GM21381 (cell line): ENCODE measurements at regions not wholly inside any gene's neighbourhood (a gene's known extent, or its start where the extent isn't known, plus 50 kb on each side); places are given as distances from the start of the nearest gene placed in this dataset.

Source experiments
- ATAC-seq: cut with Tn5 transposase; IDR thresholded peaks from one replicate; pipeline ENCODE4 v1.9.1; 2021; ENCODE audit warnings: mild to moderate bottlenecking, moderate library complexity; ENCODE audit not compliant: unreplicated experiment

DNA sequence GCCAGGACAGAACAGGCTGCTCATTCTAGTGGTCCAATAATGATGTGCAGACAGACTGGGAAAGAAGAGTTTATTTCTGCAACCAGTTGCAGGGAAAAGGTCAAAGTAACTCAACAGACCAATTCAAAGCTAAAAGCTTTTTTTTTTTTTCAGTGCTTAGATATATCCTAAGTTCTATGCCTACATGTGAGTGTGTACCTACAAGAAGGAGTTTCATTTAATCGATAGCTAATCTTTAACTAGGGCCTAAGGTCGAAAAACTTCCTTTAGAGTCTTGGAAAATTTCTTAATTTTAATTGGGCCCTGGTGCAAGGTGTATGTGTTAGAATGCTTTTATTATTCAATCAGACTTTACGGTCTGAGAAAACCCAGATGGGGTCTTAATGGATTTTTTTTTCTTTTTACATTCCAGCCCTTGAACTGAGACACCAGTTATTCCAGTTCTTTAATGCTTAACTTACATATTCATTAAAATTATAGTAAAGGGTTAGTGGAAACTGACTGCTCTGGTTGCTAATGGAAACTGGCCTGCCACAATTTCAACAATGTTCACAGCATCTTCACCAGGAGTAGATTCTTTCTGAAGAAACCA, 365.3 kb downstream of the MTRR start:
- no peak for ATAC-seq

DNA sequence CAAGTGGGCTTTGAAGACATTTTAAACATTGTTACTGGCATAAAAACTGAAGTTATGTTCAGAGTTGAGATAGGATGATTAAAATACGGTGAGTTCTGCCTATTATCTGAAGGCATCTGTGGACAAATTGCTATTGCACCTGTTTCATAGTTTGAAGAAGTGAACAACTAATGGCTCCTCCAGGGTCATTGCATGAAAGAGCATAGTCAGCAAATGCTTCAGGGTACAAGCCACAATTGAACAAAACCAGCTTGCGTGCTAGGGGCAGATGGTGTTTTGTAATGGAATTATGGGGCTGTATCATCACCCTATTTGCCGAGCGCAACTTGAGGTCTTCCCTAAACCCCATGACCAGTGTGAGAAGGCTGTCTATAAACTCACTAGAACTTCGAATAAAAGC, 369.1 kb downstream of the MTRR start:
- ATAC-seq: no peak

DNA sequence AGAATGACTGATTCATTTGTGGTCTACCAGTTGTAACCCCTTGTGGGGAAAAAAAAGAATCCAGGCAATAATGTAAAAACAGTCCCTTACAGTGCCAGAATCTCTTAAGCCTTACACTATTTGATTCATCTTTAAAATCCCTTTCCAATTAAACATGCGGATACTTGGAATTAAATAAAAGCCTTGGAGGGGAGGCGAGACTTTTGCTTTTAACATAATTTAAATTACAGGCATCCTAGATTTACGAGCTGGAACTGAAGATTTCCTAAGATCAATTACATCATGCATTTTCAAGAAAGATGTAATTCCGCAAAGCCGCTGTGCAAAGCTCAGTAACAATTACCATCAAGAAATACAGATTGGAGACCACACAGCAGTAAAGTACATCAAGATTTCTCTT, 370.2 kb downstream of the MTRR start:
- ATAC-seq: no peak

DNA sequence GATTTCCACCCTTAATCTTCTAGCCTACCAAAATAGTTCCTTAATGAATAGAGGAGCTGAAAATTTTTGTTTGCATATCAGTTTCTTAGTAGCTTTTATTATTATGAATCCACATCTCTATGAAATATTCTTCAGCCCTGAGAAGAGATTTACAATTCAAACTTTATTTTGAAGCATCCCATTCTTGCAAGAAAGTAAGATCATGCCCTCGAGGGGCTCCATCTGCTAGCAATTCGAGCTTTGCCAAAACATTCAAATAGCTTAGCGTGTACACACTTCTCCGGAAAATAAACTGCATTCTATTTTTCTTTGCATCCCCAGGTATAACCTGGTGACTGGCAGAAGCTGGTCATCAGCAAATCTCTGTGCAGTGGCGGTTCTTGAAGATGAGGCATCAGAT, 370.7 kb downstream of the MTRR start:
- ATAC-seq: no peak

DNA sequence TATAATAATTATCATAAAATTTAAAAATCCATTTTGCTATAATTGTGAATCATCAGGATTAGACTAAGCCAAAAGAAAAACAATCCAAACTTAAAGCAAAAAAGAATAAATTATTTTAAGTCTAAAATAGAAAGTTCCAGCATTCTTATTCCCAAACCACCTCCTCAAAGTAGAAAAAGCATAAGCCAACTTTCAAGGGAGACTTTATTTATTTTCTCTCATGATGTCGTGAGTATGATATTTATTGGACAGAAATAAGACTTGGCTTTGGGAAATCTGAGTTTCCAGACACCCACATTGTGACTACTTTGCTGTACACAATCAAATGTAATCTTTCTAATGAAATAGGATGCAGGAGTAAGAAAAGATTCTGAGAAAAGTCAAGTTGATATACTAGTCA, 372.1 kb downstream of the MTRR start:
- no peak for ATAC-seq

DNA sequence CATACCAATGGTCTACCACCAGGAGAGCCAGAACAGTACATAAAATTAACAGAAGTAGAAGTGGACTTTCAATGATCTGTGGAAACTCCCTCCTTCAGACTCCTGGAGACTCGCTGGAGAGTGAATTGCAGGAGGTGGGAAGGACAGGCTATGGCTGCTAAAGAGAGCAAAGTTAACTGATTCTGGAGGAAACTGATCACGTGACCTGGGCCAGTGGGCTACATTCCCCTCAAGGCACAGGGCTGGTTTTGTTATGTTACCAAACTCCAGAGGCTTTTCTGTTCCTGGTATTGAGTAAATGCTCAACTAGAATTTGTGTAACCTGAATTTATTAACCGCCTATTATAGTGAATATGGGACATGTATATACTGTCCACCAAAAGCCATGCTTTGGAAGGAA, 372.6 kb downstream of the MTRR start:
- no peak for ATAC-seq

DNA sequence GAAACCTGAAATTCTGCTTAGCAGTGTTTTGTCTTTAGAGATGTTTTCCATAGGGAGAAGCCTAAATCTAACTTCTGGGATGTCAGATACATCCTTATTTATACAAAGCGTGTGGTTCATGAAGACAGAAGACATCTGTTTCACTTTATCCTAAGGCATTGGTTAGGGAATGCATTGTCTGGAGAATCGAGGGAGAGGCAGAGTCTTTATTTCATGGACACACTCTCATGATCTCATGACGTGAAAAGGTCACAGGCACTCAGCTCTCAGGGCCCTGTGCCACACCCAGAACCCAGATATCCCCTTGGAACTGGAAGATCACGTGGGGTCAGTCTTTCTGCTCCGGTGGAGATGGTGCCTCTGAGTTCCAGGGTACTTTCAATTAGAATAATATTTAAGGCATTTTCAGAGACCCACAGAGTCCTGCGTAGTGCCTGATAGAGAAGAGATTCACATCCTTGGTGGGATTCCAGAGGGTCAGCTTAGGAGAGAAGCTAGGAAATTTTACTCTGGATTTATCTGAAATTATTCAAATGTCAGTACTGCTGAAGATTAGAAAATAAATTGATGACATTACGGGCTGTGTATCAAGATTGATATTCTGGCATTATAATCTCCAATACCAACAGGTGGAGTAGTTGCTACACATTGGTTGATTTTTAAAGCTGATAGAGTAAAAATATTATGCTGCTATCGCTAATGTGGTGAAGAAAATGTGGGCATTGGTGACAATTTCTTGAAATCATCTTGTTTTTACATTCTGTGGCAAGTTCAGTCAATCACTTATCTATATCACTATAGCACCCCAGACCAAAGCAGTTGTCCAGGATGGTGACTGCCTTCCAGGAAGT, 378.3 kb downstream of the MTRR start:
- ATAC-seq: no peak

DNA sequence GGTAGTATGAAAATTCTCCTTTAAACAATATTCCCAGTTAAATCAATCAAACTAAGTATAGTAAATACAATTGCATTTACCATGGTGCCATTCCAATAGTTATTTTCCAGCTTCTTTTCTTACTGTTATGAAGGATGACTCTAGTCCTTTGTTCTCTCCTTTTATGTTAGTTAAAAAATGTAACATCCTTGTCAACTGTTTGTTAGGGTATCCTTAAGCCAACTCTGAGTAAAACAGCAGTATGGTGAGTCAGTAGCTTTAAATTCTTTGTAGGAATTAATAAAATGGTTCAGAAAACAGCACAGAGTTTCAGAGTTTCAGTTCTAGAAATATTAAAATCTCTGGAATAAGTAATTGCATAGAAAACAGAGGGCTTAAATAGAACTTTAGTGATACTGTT, 384.4 kb downstream of the MTRR start:
- no peak for ATAC-seq

DNA sequence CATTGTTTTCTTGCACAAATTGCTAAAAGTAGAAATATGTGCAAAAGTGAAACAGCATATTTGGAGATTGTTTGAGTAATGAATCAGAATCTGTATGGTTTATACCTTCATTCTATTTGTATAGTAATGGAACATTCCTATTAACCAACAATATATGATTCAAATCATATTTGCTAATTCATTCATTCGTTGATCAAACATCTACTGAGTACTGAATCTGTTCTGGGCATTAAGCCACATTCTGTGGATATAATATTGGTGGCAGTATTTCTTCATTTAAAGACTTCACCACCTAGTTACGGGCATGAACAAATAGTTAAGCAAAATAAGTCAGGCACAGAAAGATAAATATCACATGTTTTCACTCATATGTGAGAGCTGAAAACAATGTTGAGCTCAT, 385.7 kb downstream of the MTRR start:
- no peak for ATAC-seq

DNA sequence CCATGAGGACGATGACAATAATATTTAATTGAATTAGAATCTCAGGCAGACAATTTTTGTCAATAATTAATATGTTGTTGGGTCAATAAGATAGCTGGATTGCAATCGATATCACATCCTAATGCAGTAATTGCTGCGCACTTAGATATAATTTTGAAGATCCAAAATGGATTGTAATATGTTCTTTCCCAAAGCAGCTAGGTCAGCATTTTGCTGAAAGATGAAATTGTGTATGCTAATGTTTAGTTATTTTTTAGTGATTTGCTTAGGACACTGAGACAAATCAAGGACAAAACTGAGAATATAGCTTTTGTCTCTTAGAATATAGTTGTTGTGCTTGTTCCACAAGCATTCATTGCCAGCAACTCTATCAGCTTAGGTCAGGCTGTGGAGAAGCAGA, 389.9 kb downstream of the MTRR start:
- no peak for ATAC-seq

DNA sequence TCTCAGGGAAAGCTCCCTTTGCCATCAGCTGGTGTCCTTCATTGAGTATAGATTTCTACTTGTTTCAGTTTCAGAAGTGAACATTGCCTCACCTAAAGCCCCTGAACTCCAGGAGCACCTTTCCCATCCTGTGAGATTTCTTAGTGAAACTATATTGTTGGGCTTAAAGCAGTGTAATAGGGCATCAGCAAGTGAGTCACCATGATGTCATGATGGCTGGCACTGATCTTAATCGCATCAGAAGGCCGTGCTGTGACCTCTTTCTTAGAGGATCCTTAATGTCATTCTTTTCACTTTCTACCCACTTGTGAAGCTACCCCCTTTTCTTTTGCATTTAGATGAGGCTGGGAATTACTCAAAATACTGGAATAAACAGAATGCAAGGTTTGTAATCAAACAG, 401.3 kb downstream of the MTRR start:
- no peak for ATAC-seq

DNA sequence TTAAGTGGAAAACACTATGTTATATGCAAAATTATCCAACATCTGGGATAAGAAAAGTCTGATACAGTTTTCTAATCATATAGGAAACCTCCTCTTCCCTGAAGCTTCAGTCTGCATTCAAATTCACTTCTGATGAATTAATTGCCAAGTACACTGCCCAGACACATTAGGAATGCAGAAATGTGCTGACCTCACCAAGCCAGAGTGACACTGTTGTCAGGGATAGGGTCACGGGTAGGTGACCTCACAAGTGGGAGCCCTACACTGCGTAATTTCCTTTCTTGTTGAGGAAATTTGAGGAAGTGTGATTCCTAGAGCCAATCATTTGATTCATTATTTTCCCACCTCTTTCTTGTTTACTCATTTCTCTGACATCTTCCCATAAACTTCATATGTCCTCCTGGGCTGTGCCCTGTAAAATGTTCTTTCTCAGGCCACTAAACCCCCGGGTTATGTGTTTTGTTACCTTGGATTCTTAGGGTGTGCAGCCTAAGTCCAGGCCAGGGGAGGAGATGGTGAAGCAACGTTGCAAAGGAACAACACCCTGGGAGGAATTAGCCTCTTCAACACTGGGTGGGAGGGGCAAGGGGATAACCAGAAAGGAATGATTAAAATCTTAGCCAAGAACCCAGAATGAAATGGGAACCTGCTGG, 411.9 kb downstream of the MTRR start:
- ATAC-seq: no peak

DNA sequence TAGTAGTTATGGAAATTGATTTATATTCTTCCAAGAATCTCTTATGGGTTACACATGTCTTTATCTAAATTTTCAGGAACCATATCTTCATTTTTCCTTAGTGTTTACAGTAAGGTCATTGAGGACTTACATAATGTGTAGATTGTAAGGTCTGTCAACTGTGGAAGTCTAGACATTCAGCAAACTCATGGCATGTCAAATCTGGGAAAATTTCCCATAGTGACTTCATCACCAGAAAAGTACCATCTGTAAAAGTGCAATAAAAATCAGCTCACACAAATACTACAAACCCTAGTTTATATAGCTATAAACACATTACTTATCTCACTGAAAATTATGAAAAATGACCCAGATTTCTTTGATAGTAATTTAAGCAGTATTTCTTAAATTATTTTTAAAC, 419.4 kb downstream of the MTRR start:
- no peak for ATAC-seq

DNA sequence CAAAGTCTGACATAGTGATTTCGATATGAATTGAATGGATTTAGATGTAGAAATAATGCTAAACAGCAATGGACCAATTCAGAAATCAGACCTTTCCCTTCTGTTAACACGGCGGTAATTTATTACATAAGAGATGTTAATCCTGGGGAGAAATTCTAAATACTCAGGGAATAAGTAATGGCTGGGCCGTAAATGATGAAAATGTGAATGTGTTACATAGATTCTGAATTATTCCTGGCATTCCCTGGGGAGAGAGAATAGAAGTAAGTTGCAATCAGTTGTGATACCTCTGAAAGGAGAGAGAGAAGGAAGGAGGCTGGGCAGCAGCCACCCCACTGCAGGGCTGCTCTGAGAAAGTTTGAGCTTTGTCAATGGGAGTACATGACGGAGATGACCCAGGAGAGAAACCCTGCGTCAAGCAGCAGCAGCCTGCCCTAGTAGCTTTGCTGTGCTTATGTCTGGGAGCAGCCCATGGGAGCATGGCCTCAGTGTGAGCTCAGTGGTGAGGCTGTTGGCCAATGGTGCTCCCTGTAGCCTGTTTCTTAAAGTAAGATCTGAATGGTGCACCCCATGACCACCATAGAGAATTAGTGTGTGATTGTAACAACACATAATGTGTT, 420.1 kb downstream of the MTRR start:
- ATAC-seq: no peak

DNA sequence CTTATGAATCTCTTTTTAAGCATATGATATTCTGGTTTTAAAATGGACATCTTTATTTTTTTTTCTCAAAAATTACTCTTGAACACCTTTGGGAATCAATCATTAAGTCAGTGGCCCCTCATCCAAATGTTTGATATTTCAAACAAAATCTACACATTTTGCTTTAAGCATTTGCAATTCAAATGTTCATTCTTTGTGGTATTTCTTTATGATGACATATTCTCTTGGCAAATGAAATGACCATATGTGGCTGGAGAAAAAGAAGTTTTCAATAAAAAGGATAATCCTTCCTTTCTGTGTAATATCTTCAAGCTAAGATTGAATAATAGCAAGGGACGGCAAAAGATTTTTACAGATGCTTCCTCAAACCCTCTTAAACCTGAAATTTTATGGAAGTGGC, 420.8 kb downstream of the MTRR start:
- ATAC-seq: no peak

DNA sequence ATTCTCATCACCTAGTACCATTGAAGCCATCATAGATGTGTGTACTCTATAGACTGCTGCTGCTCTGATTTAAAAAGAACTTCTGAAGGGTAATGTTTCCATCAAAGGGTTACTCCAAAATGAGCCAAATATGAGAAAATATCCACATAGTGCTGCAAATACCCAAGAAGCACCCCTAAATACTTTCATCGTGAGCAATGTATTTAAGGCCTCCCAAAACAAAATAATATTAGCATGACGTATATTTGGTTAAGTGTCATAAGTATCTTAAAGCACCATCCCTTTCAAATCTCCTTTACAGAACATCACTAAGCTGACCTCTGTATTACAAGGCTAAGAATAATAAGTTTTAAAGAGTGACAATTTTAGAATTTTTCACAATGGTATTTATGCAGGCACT, 421.8 kb downstream of the MTRR start:
- no peak for ATAC-seq

DNA sequence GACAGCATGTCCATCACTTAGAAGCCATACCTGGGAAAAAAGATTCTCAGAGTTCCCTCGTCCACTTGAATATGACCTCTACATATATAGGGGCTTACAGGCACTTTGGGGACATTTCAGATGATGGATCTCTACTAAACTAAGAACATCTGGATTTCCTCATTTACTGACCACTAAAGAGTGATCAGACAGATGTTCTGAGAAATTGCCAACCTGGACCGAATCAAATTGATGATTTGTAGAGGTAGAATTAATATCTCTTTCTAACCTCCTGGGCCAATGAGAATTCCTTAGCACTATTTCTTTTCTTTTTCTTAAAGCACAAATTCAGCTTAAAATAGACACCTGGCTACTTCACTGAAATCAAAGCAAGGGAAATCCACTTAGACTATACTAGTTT, 422.7 kb downstream of the MTRR start:
- ATAC-seq: no peak

DNA sequence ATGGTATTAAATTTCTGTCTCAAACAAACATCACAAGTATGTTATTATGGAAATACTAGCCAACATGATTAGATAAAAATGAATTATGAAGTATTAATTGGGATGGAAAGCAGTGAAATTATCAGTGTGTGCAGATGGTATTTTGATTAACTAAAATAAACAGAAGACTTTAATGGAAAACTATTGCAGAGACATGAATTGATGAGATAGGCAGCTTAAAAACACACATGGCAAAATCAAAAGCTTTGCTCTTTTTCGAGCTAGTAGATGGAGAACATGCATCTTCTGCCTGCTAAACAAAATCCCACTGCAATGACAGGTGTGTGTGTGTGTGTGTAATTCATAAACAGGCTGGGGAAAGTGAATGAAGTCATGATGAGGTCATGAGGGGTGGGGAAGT, 426.2 kb downstream of the MTRR start:
- ATAC-seq: no peak

DNA sequence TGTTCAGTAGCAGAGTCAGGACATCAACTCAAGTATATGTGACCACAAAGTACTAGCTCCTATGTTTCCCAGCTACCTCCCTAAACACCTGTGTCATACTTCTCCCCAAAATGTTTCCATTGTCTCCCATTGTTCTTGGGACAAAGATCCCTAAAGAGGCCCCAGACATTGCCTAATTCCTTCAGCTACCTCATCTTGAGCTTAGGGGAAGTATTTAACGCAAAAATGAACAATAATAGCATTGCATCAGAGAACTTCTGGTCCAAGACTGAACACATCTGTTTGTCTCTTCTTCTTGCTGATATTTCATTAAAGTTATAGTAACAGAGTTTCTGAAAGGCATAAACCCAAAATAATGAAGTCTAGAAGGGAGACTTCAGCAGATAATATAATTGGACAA, 430.8 kb downstream of the MTRR start:
- ATAC-seq: no peak

DNA sequence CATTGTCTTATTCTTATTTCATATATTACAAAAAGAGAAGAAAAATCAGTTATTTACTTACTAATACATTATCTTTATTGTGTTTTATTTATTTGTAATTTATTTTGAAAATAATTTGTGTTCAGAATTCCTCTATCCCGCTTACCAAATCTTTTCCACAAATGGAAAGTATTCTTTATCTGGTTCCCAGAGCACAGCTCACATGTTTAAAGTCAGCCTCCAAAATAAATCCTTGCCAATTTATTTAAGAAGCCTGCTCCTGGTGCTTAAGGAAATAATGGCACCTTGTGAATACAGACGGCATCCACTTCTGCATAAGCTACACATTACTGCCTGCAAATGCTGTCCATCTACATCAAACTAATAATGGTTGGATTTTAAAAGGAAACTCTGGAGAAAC, 435.4 kb downstream of the MTRR start:
- ATAC-seq: no peak

DNA sequence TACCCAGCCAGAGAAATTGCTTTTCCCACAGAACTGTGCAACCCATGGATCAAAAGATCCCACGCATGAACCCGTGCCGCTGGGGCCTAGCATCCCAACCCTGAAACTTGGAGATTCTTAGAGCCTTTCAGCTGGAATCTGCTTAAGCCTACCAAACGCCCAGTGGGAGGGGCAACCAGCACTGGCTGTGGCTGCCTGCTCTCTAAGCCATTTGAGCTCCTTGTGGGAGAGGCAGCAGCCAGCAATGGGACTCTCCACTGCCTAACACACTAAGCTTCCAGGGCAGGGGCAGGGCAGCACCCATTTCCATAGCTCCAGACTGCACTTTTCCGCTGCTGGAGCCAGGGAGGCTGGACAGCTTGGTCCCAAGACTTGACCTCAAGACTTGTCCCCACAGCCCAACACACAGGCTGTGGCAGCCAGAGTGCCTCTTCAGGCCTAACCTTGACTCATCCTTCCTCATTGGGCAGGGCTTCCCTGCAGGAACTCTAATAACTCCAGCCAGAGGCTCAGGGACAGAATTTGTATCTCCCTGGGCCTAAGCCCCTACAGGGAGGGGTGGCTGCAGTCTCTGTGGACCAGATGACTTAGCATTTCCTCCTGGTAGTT, 437.4 kb downstream of the MTRR start:
- ATAC-seq: no peak
